ENCODE measurements at regions not wholly inside any gene's neighbourhood (a gene's known extent, or its start where the extent isn't known, plus 50 kb on each side); places are given as distances from the start of the nearest gene placed in this dataset.

DNA sequence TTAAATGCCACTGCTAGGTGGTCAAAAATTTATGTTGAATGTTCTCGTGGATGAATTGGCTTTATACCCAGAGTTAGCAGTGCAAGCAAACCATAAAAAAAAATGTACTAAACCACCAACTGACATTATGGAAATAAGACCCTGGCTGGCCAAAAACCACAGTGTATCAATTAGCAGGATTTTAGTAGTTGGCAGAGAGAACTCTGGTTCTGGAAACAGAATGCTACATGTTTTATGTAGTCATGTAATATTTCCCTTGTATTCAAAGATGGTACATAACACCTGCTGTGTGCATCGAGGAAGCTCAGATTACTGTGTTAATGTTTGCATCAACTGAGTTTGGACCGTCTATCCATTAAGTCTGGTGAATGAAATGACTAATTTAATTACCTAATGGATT, 618.5 kb downstream of the CCSER2 start:
- TF ChIP-seq, protein P1, sequence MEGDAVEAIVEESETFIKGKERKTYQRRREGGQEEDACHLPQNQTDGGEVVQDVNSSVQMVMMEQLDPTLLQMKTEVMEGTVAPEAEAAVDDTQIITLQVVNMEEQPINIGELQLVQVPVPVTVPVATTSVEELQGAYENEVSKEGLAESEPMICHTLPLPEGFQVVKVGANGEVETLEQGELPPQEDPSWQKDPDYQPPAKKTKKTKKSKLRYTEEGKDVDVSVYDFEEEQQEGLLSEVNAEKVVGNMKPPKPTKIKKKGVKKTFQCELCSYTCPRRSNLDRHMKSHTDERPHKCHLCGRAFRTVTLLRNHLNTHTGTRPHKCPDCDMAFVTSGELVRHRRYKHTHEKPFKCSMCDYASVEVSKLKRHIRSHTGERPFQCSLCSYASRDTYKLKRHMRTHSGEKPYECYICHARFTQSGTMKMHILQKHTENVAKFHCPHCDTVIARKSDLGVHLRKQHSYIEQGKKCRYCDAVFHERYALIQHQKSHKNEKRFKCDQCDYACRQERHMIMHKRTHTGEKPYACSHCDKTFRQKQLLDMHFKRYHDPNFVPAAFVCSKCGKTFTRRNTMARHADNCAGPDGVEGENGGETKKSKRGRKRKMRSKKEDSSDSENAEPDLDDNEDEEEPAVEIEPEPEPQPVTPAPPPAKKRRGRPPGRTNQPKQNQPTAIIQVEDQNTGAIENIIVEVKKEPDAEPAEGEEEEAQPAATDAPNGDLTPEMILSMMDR (IDR thresholded peaks at IDR 0.05; ENCODE audit: poor library complexity), result no peak
- TF ChIP-seq EZH2 (IDR thresholded peaks at IDR 0.05; ENCODE audit: borderline replicate concordance), result no peak
